SJCRH30 (cell line): ENCODE measurements at regions not wholly inside any gene's neighbourhood (a gene's known extent, or its start where the extent isn't known, plus 50 kb on each side); places are given as distances from the start of the nearest gene placed in this dataset.
"Not testable (repeated sequence)": the region's sequence is repeated elsewhere in the genome, so short reads cannot be mapped to it uniquely, and the experiment has no call there.

Source experiments
- DNase-seq, 2 experiments: peaks; one replicate each; pipeline ENCODE4 v3.0.0-alpha.2; 2015 to 2020
- H3K27ac ChIP-seq: fragments of 250-450 bp; sonication (Bioruptor Pico); 2 replicates; pipeline ENCODE4 v1.5.1; 2020; ENCODE audit warnings: mild to moderate bottlenecking, moderate library complexity
- H3K27me3 ChIP-seq: fragments of 250-450 bp; sonication (Bioruptor Pico); 2 replicates; pipeline ENCODE4 v1.5.1; 2020; ENCODE audit warnings: mild to moderate bottlenecking, moderate library complexity
- H3K36me3 ChIP-seq: fragments of 250-450 bp; sonication (Bioruptor Pico); 2 replicates; pipeline ENCODE4 v1.5.1; 2020; ENCODE audit warnings: mild to moderate bottlenecking, moderate library complexity
- H3K4me1 ChIP-seq: fragments of 250-450 bp; sonication (Bioruptor Pico); 2 replicates; pipeline ENCODE4 v1.5.1; 2020; ENCODE audit warnings: mild to moderate bottlenecking, moderate library complexity
- H3K4me3 ChIP-seq: fragments of 250-450 bp; sonication (Bioruptor Pico); 2 replicates; pipeline ENCODE4 v1.5.1; 2020; ENCODE audit warnings: mild to moderate bottlenecking, moderate library complexity
- H3K9me3 ChIP-seq: fragments of 250-450 bp; sonication (Bioruptor Pico); replicated peaks from 2 replicates; pipeline ENCODE4 v1.5.1; 2020; ENCODE audit warnings: mild to moderate bottlenecking, moderate library complexity

GRCh38 chr2:103353774-103354173 lies 591.9 kb downstream of the TMEM182 start:
- no peak overlapping the region for H3K27ac ChIP-seq
- 0 out of 2 replicates have a peak, but pooled peaks cover 4% of the 10 kb centered on the region for H3K27me3 ChIP-seq
- H3K4me3 ChIP-seq = no peak overlapping the region
- H3K36me3 ChIP-seq = no peaks in the 10 kb centered on the region
- no peaks in the 10 kb centered on the region for H3K4me1 ChIP-seq
- peak in 1 of 2 experiments; percentile 7 for DNase-seq
- H3K9me3 ChIP-seq = no peaks in the 10 kb centered on the region

GRCh38 chr2:103355287-103355686 lies 593.5 kb downstream of the TMEM182 start:
- H3K4me1 ChIP-seq = no peaks in the 10 kb centered on the region
- H3K4me3 ChIP-seq = no peak overlapping the region
- no peaks in the 10 kb centered on the region for H3K9me3 ChIP-seq
- DNase-seq = no peak
- no peaks in the 10 kb centered on the region for H3K36me3 ChIP-seq
- no peak overlapping the region for H3K27ac ChIP-seq
- H3K27me3 ChIP-seq = 0 out of 2 replicates have a peak, but pooled peaks cover 4% of the 10 kb centered on the region

GRCh38 chr2:103361712-103362111 lies 599.9 kb downstream of the TMEM182 start:
- Histone ChIP-seq H3K4me3 (no peak overlapping the region), H3K9me3 (no peaks in the 10 kb centered on the region), H3K4me1 (no peaks in the 10 kb centered on the region), H3K27me3 (0 out of 2 replicates have a peak, but pooled peaks cover 4% of the 10 kb centered on the region), H3K36me3 (no peaks in the 10 kb centered on the region), H3K27ac (no peak overlapping the region)
- DNase-seq = no peak

GRCh38 chr2:103363639-103364038 lies 601.8 kb downstream of the TMEM182 start:
- no peak for DNase-seq
- Histone ChIP-seq H3K27me3 (no peaks in the 10 kb centered on the region), H3K4me1 (no peaks in the 10 kb centered on the region), H3K36me3 (no peaks in the 10 kb centered on the region), H3K27ac (no peak overlapping the region), H3K4me3 (no peak overlapping the region), H3K9me3 (no peaks in the 10 kb centered on the region)

GRCh38 chr2:103364177-103364576 lies 602.3 kb downstream of the TMEM182 start:
- Histone ChIP-seq H3K36me3 (no peaks in the 10 kb centered on the region), H3K27ac (no peak overlapping the region), H3K4me1 (no peaks in the 10 kb centered on the region), H3K27me3 (no peaks in the 10 kb centered on the region), H3K4me3 (no peak overlapping the region), H3K9me3 (no peaks in the 10 kb centered on the region)
- peak in 1 of 2 experiments; percentile 31 for DNase-seq

GRCh38 chr2:103365071-103365470 lies 603.2 kb downstream of the TMEM182 start:
- H3K36me3 ChIP-seq = no peaks in the 10 kb centered on the region
- H3K9me3 ChIP-seq = no peaks in the 10 kb centered on the region
- no peak overlapping the region for H3K4me3 ChIP-seq
- no peaks in the 10 kb centered on the region for H3K4me1 ChIP-seq
- H3K27me3 ChIP-seq = no peaks in the 10 kb centered on the region
- DNase-seq = no peak
- H3K27ac ChIP-seq = no peak overlapping the region

- H3K27me3 ChIP-seq = no peaks in the 10 kb centered on the region
- H3K36me3 ChIP-seq = no peaks in the 10 kb centered on the region
- H3K4me3 ChIP-seq = no peak overlapping the region
- no peaks in the 10 kb centered on the region for H3K9me3 ChIP-seq
- no peaks in the 10 kb centered on the region for H3K4me1 ChIP-seq
- no peak overlapping the region for H3K27ac ChIP-seq
- DNase-seq = no peak
These were observed 606.0 kb downstream of the TMEM182 start for GRCh38 chr2:103367877-103368276.

GRCh38 chr2:103383541-103383940 lies 621.7 kb downstream of the TMEM182 start:
- Histone ChIP-seq H3K9me3 (no peaks in the 10 kb centered on the region), H3K27me3 (no peaks in the 10 kb centered on the region), H3K4me1 (no peaks in the 10 kb centered on the region), H3K4me3 (no peak overlapping the region), H3K36me3 (no peaks in the 10 kb centered on the region), H3K27ac (no peak overlapping the region)
- no peak for DNase-seq

GRCh38 chr2:103386872-103387271 lies 625.0 kb downstream of the TMEM182 start:
- Histone ChIP-seq H3K4me3 (no peak overlapping the region), H3K27me3 (no peaks in the 10 kb centered on the region), H3K36me3 (no peaks in the 10 kb centered on the region), H3K4me1 (no peaks in the 10 kb centered on the region), H3K27ac (no peak overlapping the region), H3K9me3 (no peaks in the 10 kb centered on the region)
- DNase-seq = no peak

- H3K4me1 ChIP-seq = no peaks in the 10 kb centered on the region
- no peak overlapping the region for H3K27ac ChIP-seq
- no peaks in the 10 kb centered on the region for H3K27me3 ChIP-seq
- H3K4me3 ChIP-seq = no peak overlapping the region
- no peaks in the 10 kb centered on the region for H3K36me3 ChIP-seq
- no peaks in the 10 kb centered on the region for H3K9me3 ChIP-seq
- DNase-seq = no peak
These were observed 626.1 kb downstream of the TMEM182 start for GRCh38 chr2:103387888-103388287.

- Histone ChIP-seq H3K27me3 (no peaks in the 10 kb centered on the region), H3K4me1 (no peaks in the 10 kb centered on the region), H3K36me3 (no peaks in the 10 kb centered on the region), H3K9me3 (no peaks in the 10 kb centered on the region), H3K27ac (no peak overlapping the region), H3K4me3 (no peak overlapping the region)
- no peak for DNase-seq
These were observed 634.3 kb downstream of the TMEM182 start for GRCh38 chr2:103396152-103396551.

- Histone ChIP-seq H3K4me1 (no peaks in the 10 kb centered on the region), H3K36me3 (no peaks in the 10 kb centered on the region), H3K27ac (no peak overlapping the region), H3K4me3 (no peak overlapping the region), H3K27me3 (no peaks in the 10 kb centered on the region), H3K9me3 (no peaks in the 10 kb centered on the region)
- peak; percentile 10 to 13 for DNase-seq
These were observed 639.8 kb downstream of the TMEM182 start for GRCh38 chr2:103401621-103402020.

- no peak for DNase-seq
- Histone ChIP-seq H3K27ac (no peak overlapping the region), H3K4me3 (no peak overlapping the region), H3K9me3 (no peaks in the 10 kb centered on the region), H3K27me3 (no peaks in the 10 kb centered on the region), H3K4me1 (no peaks in the 10 kb centered on the region), H3K36me3 (no peaks in the 10 kb centered on the region)
These were observed 640.5 kb downstream of the TMEM182 start for GRCh38 chr2:103402336-103402735.

GRCh38 chr2:103402944-103403343 lies 641.1 kb downstream of the TMEM182 start:
- no peaks in the 10 kb centered on the region for H3K27me3 ChIP-seq
- no peaks in the 10 kb centered on the region for H3K9me3 ChIP-seq
- no peak overlapping the region for H3K4me3 ChIP-seq
- no peaks in the 10 kb centered on the region for H3K36me3 ChIP-seq
- no peaks in the 10 kb centered on the region for H3K4me1 ChIP-seq
- H3K27ac ChIP-seq = no peak overlapping the region
- DNase-seq = no peak

- not testable (repeated sequence) for H3K36me3 ChIP-seq, DNase-seq, H3K4me1 ChIP-seq, H3K9me3 ChIP-seq, H3K27me3 ChIP-seq, H3K4me3 ChIP-seq, H3K27ac ChIP-seq
These were observed 641.6 kb downstream of the TMEM182 start for GRCh38 chr2:103403388-103403787.

GRCh38 chr2:103410221-103410620 lies 648.4 kb downstream of the TMEM182 start:
- H3K36me3 ChIP-seq = no peaks in the 10 kb centered on the region
- DNase-seq = no peak
- no peak overlapping the region for H3K4me3 ChIP-seq
- H3K9me3 ChIP-seq = no peaks in the 10 kb centered on the region
- no peaks in the 10 kb centered on the region for H3K4me1 ChIP-seq
- H3K27ac ChIP-seq = no peak overlapping the region
- no peaks in the 10 kb centered on the region for H3K27me3 ChIP-seq
